Liver (tissue), 8 donors: ENCODE measurements at regions not wholly inside any gene's neighbourhood (a gene's known extent, or its start where the extent isn't known, plus 50 kb on each side); places are given as distances from the start of the nearest gene placed in this dataset.

Experiments used
- DNase-seq: peaks from one replicate; pipeline ENCODE4 v3.0.0-alpha.2; 2017; ENCODE audit warnings: low spot score
- H3K27ac ChIP-seq, 2 donors: one replicate each; pipeline ENCODE4 v1.7.0; 2013; ENCODE audit warnings: inconsistent platforms in 2 of 2, low read length in 2 of 2, control low read depth in 1 of 2, low read depth in 1 of 2, mild to moderate bottlenecking in 1 of 2
- H3K27me3 ChIP-seq, 4 donors: one replicate each; pipeline versions ENCODE4 v1.6.1 to v1.7.0; 2013; ENCODE audit warnings: low read length in 3 of 4, inconsistent platforms in 1 of 4, mild to moderate bottlenecking in 1 of 4, moderate library complexity in 1 of 4; ENCODE audit not compliant: control insufficient read depth in 4 of 4, insufficient read depth in 4 of 4
- H3K36me3 ChIP-seq, 4 donors: one replicate each; pipeline versions ENCODE4 v1.6.1 to v1.7.0; 2013; ENCODE audit warnings: low read length in 3 of 4, mild to moderate bottlenecking in 3 of 4, low read depth in 1 of 4, moderate library complexity in 1 of 4; ENCODE audit not compliant: control insufficient read depth in 4 of 4, insufficient read depth in 3 of 4
- H3K4me1 ChIP-seq, 4 donors: one replicate each; pipeline versions ENCODE4 v1.6.1 to v1.7.0; 2013; ENCODE audit warnings: low read length in 3 of 4, mild to moderate bottlenecking in 3 of 4, moderate library complexity in 1 of 4; ENCODE audit not compliant: control insufficient read depth in 4 of 4, insufficient read depth in 4 of 4
- H3K4me3 ChIP-seq, 3 donors: one replicate each; pipeline versions ENCODE4 v1.6.1 to v1.7.0; 2013; ENCODE audit warnings: low read length in 3 of 3, control low read depth in 1 of 3, low read depth in 1 of 3, mild to moderate bottlenecking in 1 of 3
- H3K9ac ChIP-seq, 2 donors: one replicate each; pipeline ENCODE4 v1.7.0; 2013; ENCODE audit warnings: low read length in 2 of 2, mild to moderate bottlenecking in 2 of 2, moderate library complexity in 2 of 2, control low read depth in 1 of 2, low read depth in 1 of 2
- H3K9me3 ChIP-seq, 4 donors: one replicate each; pipeline versions ENCODE4 v1.6.1 to v1.7.0; 2013; ENCODE audit warnings: low read length in 3 of 4; ENCODE audit not compliant: control insufficient read depth in 4 of 4
- ATF3 ChIP-seq: IDR thresholded peaks from 2 replicates; pipeline ENCODE4 v1.6.1; 2016; ENCODE audit warnings: antibody characterized with exemption
- CTCF ChIP-seq: fragments of 150-350 bp; IDR thresholded peaks from 2 replicates; pipeline ENCODE4 v1.5.1; 2017; ENCODE audit warnings: improper control_type of control experiment, low read depth, low read length; ENCODE audit not compliant: missing input control
- EGR1 ChIP-seq, 2 donors: IDR thresholded peaks; 2 replicates each; pipeline ENCODE4 v1.6.1; 2016 to 2018; ENCODE audit warnings: antibody characterized with exemption in 2 of 2, low read depth in 2 of 2
- FOXA2 ChIP-seq: IDR thresholded peaks from 2 replicates; pipeline ENCODE4 v1.6.1; 2016; ENCODE audit warnings: antibody characterized with exemption
- GABPA ChIP-seq, 2 donors: IDR thresholded peaks in 1 of 2; conservative IDR thresholded peaks in 1 of 2; 2 replicates each; pipeline ENCODE4 v1.6.1; 2016; ENCODE audit warnings: antibody characterized with exemption in 2 of 2, mild to moderate bottlenecking in 1 of 2, moderate library complexity in 1 of 2
- HNF4A ChIP-seq, 2 donors: conservative IDR thresholded peaks; 2 replicates each; pipeline ENCODE4 v1.6.1; 2016; ENCODE audit warnings: antibody characterized with exemption in 2 of 2, mild to moderate bottlenecking in 2 of 2
- HNF4G ChIP-seq: IDR thresholded peaks from 2 replicates; pipeline ENCODE4 v1.6.1; 2016; ENCODE audit warnings: antibody characterized with exemption
- JUND ChIP-seq, 2 donors: IDR thresholded peaks; 2 replicates each; pipeline ENCODE4 v1.6.1; 2016; ENCODE audit warnings: antibody characterized with exemption in 2 of 2
- MAX ChIP-seq: IDR thresholded peaks from 2 replicates; pipeline ENCODE4 v1.6.1; 2016; ENCODE audit warnings: antibody characterized with exemption
- NR2F2 ChIP-seq: IDR thresholded peaks from 2 replicates; pipeline ENCODE4 v1.6.1; 2016; ENCODE audit warnings: antibody characterized with exemption
- RAD21 ChIP-seq, 2 donors: IDR thresholded peaks; 2 replicates each; pipeline ENCODE4 v1.6.1; 2016; ENCODE audit warnings: antibody characterized with exemption in 2 of 2, mild to moderate bottlenecking in 2 of 2
- SP1 ChIP-seq: IDR thresholded peaks from 2 replicates; pipeline ENCODE4 v1.6.1; 2018; ENCODE audit warnings: antibody characterized with exemption, mild to moderate bottlenecking
- TAF1 ChIP-seq: conservative IDR thresholded peaks from 2 replicates; pipeline ENCODE4 v1.6.1; 2016; ENCODE audit warnings: antibody characterized with exemption, mild to moderate bottlenecking
- YY1 ChIP-seq: IDR thresholded peaks from 2 replicates; pipeline ENCODE4 v1.6.1; 2016; ENCODE audit warnings: antibody characterized with exemption, mild to moderate bottlenecking
- ZBTB33 ChIP-seq: IDR thresholded peaks from 2 replicates; pipeline ENCODE4 v1.6.1; 2016; ENCODE audit warnings: antibody characterized with exemption
- WGBS: extraction: QIAGEN DNeasy Blood & Tissue Kit; methylation state at CpG from one replicate; pipeline ENCODE4 v1.1.7; 2013; 5-methylcytosine and 5-hydroxymethylcytosine counted together
- donor health status: healthy.
- donor health status: healthy.
- donor health status: healthy.
- donor health status: healthy.
- donor health status: healthy.

- H3K4me1 ChIP-seq: no peaks in the 10 kb centered on the region
- no peak for DNase-seq
- no peak overlapping the region for H3K4me3 ChIP-seq
- H3K9me3 ChIP-seq: no peaks in the 10 kb centered on the region
- H3K27ac ChIP-seq: no peak overlapping the region
- no peaks in the 10 kb centered on the region for H3K36me3 ChIP-seq
- WGBS: 89% methylated on average over 6 of the region's 6 CpGs
- H3K9ac ChIP-seq: no peak overlapping the region
- H3K27me3 ChIP-seq: no peaks in the 10 kb centered on the region
- TF ChIP-seq HNF4G: no peak
- no peak for TF ChIP-seq NR2F2
- no peak for TF ChIP-seq YY1
These were observed 226.5 kb upstream of the ANKRD55 start for GRCh38 chr5:56459394-56460194.

GRCh38 chr5:56457887-56458812 lies 225.0 kb upstream of the ANKRD55 start:
- no peaks in the 10 kb centered on the region for H3K4me1 ChIP-seq
- no peak overlapping the region for H3K27ac ChIP-seq
- WGBS: 70% methylated on average over 8 of the region's 8 CpGs
- TF ChIP-seq ZBTB33 (no peak), EGR1 (IDR thresholded peaks at IDR 0.05; ENCODE audit: low read depth in 2 of 2) (no peak), HNF4A (conservative IDR thresholded peaks at IDR 0.05) (no peak), RAD21 (IDR thresholded peaks at IDR 0.05) (no peak), SP1 (no peak), JUND (IDR thresholded peaks at IDR 0.05) (no peak)
- no peak for DNase-seq
- H3K9me3 ChIP-seq: no peaks in the 10 kb centered on the region
- H3K36me3 ChIP-seq: no peaks in the 10 kb centered on the region
- no peak overlapping the region for H3K9ac ChIP-seq
- no peaks in the 10 kb centered on the region for H3K27me3 ChIP-seq
- H3K4me3 ChIP-seq: no peak overlapping the region

- H3K9me3 ChIP-seq: no peaks in the 10 kb centered on the region
- H3K36me3 ChIP-seq: no peaks in the 10 kb centered on the region
- DNase-seq: no peak
- H3K27me3 ChIP-seq: no peaks in the 10 kb centered on the region
- WGBS: 88% methylated on average over 4 of the region's 4 CpGs
- H3K4me3 ChIP-seq: no peak overlapping the region
- H3K9ac ChIP-seq: no peak overlapping the region
- H3K27ac ChIP-seq: no peak overlapping the region
- no peaks in the 10 kb centered on the region for H3K4me1 ChIP-seq
- TF ChIP-seq CTCF (no peak), MAX (no peak), TAF1 (no peak), SP1 (no peak), GABPA (IDR thresholded peaks at IDR 0.05 in 1 of 2, conservative IDR thresholded peaks at IDR 0.05 in 1 of 2) (no peak), ZBTB33 (no peak), RAD21 (IDR thresholded peaks at IDR 0.05) (no peak), ATF3 (no peak), FOXA2 (no peak)
These were observed 222.9 kb upstream of the ANKRD55 start for GRCh38 chr5:56456002-56456401.
